OCI-LY7 (cell line): ENCODE measurements at regions not wholly inside any gene's neighbourhood (a gene's known extent, or its start where the extent isn't known, plus 50 kb on each side); places are given as distances from the start of the nearest gene placed in this dataset.

Source experiments
- BruUV-seq: library from RNA; stranded (reverse); fragments of 400-500 nt; replicated peaks from 2 replicates; lab custom pipeline; 2021; lab: Mats Ljungman, UMichigan
- CTCF ChIA-PET: fragments of 300-600 bp; sonication (Branson Sonifier 250); formaldehyde crosslinking; loops from one replicate; lab custom pipeline; 2022; ENCODE audit warnings: antibody characterized with exemption; ENCODE audit not compliant: unreplicated experiment; lab: Charles Lee
- POLR2A ChIA-PET: fragments of 300-600 bp; sonication (Branson Sonifier 250); formaldehyde crosslinking; loops from one replicate; lab custom pipeline; 2022; ENCODE audit warnings: antibody characterized with exemption; lab: Charles Lee
- DNase-seq: peaks from one replicate; pipeline ENCODE4 v3.0.0-alpha.2; 2015; ENCODE audit warnings: low spot score
- H2AFZ ChIP-seq: fragments of 200-600 bp; sonication (generic), shearing (Covaris generic); 2 replicates; pipeline ENCODE4 v1.6.1; 2014; ENCODE audit warnings: mild to moderate bottlenecking, antibody characterized with exemption, low read length, moderate library complexity
- H3K27ac ChIP-seq: fragments of 200-600 bp; sonication (generic); 2 replicates; pipeline ENCODE4 v1.5.1; 2014; ENCODE audit warnings: mixed run types, low read depth, mild to moderate bottlenecking, moderate library complexity, low read length, inconsistent platforms; ENCODE audit not compliant: poor library complexity, severe bottlenecking
- H3K36me3 ChIP-seq: fragments of 200-600 bp; sonication (generic); 2 replicates; pipeline ENCODE4 v1.6.1; 2014; ENCODE audit warnings: mild to moderate bottlenecking, antibody characterized with exemption, low read length, moderate library complexity, mixed read lengths; ENCODE audit not compliant: insufficient read depth
- H3K4me1 ChIP-seq: fragments of 200-600 bp; sonication (generic); 2 replicates; pipeline ENCODE4 v1.5.1; 2014; ENCODE audit warnings: mild to moderate bottlenecking, low read length; ENCODE audit not compliant: insufficient read depth, poor library complexity, severe bottlenecking
- H3K4me2 ChIP-seq: fragments of 200-600 bp; sonication (generic); 2 replicates; pipeline ENCODE4 v1.6.1; 2014; ENCODE audit warnings: mild to moderate bottlenecking, low read length
- H3K4me3 ChIP-seq: fragments of 200-600 bp; sonication (generic); 2 replicates; pipeline ENCODE4 v1.5.1; 2014; ENCODE audit warnings: mild to moderate bottlenecking, low read depth, low read length; ENCODE audit not compliant: poor library complexity, severe bottlenecking
- H3K79me2 ChIP-seq: fragments of 200-600 bp; sonication (generic); 2 replicates; pipeline ENCODE4 v1.6.1; 2016; ENCODE audit warnings: low read depth, mild to moderate bottlenecking, low read length, moderate library complexity, mixed read lengths; ENCODE audit not compliant: insufficient read depth
- H3K9me2 ChIP-seq: fragments of 200-600 bp; sonication (generic); 2 replicates; pipeline ENCODE4 v1.6.1; 2016; ENCODE audit warnings: mild to moderate bottlenecking, low read length, mixed read lengths; ENCODE audit not compliant: insufficient read depth
- H3K9me3 ChIP-seq: fragments of 200-600 bp; sonication (generic); 2 replicates; pipeline ENCODE4 v1.6.1; 2014; ENCODE audit warnings: mild to moderate bottlenecking, mixed run types, low read length, mixed read lengths
- H4K20me1 ChIP-seq: fragments of 200-600 bp; sonication (generic); 2 replicates; pipeline ENCODE4 v1.6.1; 2014; ENCODE audit warnings: mild to moderate bottlenecking, antibody characterized with exemption, low read length, moderate library complexity, mixed read lengths; ENCODE audit not compliant: insufficient read depth
- EZH2phosphoT487 ChIP-seq: fragments of 200-600 bp; sonication (generic); IDR thresholded peaks from 2 replicates; pipeline ENCODE4 v1.6.1; 2018; ENCODE audit warnings: low read depth, borderline replicate concordance, mild to moderate bottlenecking, mixed run types, antibody characterized with exemption, low read length, moderate library complexity, mixed read lengths
- intact Hi-C: fragments of 100-400 bp; cut with micrococcal nuclease; formaldehyde crosslinking; loops from one replicate; pipeline ENCODE4 v1.10.0; 2022; ENCODE audit not compliant: unreplicated experiment
- TF ChIP-seq, protein P1 (sequence below): fragments of 200-600 bp; sonication (generic); conservative IDR thresholded peaks from 2 replicates; pipeline ENCODE4 v1.5.1; 2014; ENCODE audit warnings: mild to moderate bottlenecking, antibody characterized with exemption, low read length, moderate library complexity, mixed read lengths

DNA sequence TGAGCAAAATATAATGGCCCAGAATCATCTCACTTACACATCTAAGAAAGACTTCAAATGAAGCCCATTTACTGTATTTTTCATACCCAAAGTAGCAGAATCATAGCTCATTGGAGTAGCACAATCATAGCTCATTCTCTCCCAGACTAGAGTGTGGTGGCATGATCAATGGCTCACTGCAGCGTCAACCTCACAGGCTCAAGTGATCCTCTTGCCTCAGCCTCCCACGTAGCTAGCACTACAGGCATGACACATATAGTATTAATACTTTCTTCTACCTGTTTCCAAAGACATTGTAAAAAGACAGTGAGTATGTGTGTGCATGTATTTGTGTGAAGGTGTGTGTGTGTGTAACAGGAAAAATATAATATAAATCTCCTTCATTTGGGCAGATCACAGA, 1247.9 kb upstream of the ACO1 start:
- no peak overlapping the region for H3K4me2 ChIP-seq
- H3K9me3 ChIP-seq = no peaks in the 10 kb centered on the region
- H3K79me2 ChIP-seq = no peaks in the 10 kb centered on the region
- no peak overlapping the region for H3K4me3 ChIP-seq
- no peak overlapping the region for H2AFZ ChIP-seq
- no peaks in the 10 kb centered on the region for H3K9me2 ChIP-seq
- TF ChIP-seq EZH2phosphoT487 = no peak
- TF ChIP-seq, protein P1, sequence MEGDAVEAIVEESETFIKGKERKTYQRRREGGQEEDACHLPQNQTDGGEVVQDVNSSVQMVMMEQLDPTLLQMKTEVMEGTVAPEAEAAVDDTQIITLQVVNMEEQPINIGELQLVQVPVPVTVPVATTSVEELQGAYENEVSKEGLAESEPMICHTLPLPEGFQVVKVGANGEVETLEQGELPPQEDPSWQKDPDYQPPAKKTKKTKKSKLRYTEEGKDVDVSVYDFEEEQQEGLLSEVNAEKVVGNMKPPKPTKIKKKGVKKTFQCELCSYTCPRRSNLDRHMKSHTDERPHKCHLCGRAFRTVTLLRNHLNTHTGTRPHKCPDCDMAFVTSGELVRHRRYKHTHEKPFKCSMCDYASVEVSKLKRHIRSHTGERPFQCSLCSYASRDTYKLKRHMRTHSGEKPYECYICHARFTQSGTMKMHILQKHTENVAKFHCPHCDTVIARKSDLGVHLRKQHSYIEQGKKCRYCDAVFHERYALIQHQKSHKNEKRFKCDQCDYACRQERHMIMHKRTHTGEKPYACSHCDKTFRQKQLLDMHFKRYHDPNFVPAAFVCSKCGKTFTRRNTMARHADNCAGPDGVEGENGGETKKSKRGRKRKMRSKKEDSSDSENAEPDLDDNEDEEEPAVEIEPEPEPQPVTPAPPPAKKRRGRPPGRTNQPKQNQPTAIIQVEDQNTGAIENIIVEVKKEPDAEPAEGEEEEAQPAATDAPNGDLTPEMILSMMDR = no peak
- no peak overlapping the region for H3K27ac ChIP-seq
- ChIA-PET POLR2A (no interaction called here), CTCF (no interaction called here)
- intact Hi-C loops = no loop called here
- DNase-seq = no peak
- BruUV-seq = no TSS peak
- H4K20me1 ChIP-seq = no peaks in the 10 kb centered on the region
- H3K4me1 ChIP-seq = no peaks in the 10 kb centered on the region
- H3K36me3 ChIP-seq = no peaks in the 10 kb centered on the region

- no peak overlapping the region for H3K4me2 ChIP-seq
- BruUV-seq = no TSS peak
- CTCF ChIA-PET = no interaction called here
- H3K9me3 ChIP-seq = no peaks in the 10 kb centered on the region
- no peak overlapping the region for H3K4me3 ChIP-seq
- intact Hi-C loops = no loop called here
- no peak for DNase-seq
- no peak overlapping the region for H3K27ac ChIP-seq
- POLR2A ChIA-PET = no interaction called here
- H2AFZ ChIP-seq = no peak overlapping the region
- no peaks in the 10 kb centered on the region for H3K79me2 ChIP-seq
- no peaks in the 10 kb centered on the region for H4K20me1 ChIP-seq
- H3K4me1 ChIP-seq = no peaks in the 10 kb centered on the region
- no peaks in the 10 kb centered on the region for H3K36me3 ChIP-seq
- no peaks in the 10 kb centered on the region for H3K9me2 ChIP-seq
- no peak for TF ChIP-seq EZH2phosphoT487
- TF ChIP-seq, protein P1 = no peak
These were observed 1247.0 kb upstream of the ACO1 start for GRCh38 chr9:31137176-31138160.

DNA sequence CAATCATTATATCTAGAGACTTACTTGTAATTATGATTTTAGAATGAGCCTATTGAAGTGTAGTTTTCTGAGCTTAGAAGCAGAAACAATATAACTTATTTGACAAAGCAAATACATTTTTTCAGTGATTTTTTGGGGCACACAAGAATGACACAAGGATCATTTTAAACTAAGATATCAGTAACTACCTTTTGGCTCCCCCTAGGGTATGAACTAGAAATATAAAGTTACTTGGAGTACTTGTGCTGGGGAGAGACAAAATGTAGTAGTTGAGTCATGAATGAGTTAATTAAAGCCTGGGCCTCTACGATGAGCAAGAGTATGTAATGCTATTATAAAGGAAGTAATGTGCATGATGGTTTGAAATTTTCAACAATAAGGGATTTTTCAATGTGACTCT, 1244.1 kb upstream of the ACO1 start:
- no peak overlapping the region for H3K4me3 ChIP-seq
- ChIA-PET CTCF (no interaction called here), POLR2A (interaction anchor here (0.5 kb wide), 1 partner anchor 125 kb away, joined by 3 read pairs; no protein-coding TSS in a partner anchor)
- TF ChIP-seq, protein P1 = peak; percentile 72
- no peak for TF ChIP-seq EZH2phosphoT487
- no peaks in the 10 kb centered on the region for H3K36me3 ChIP-seq
- no peaks in the 10 kb centered on the region for H3K4me1 ChIP-seq
- no peaks in the 10 kb centered on the region for H4K20me1 ChIP-seq
- H3K27ac ChIP-seq = no peak overlapping the region
- H3K9me3 ChIP-seq = no peaks in the 10 kb centered on the region
- H3K79me2 ChIP-seq = no peaks in the 10 kb centered on the region
- H3K4me2 ChIP-seq = no peak overlapping the region
- H3K9me2 ChIP-seq = no peaks in the 10 kb centered on the region
- DNase-seq = peak; percentile 22
- H2AFZ ChIP-seq = no peak overlapping the region
- intact Hi-C loops = loop anchor here (10.0 kb wide), 1 partner anchor 224 kb away; no protein-coding TSS in a partner anchor
- no TSS peak for BruUV-seq
